ENCODE measurements at regions not wholly inside any gene's neighbourhood (a gene's known extent, or its start where the extent isn't known, plus 50 kb on each side); places are given as distances from the start of the nearest gene placed in this dataset.

DNA sequence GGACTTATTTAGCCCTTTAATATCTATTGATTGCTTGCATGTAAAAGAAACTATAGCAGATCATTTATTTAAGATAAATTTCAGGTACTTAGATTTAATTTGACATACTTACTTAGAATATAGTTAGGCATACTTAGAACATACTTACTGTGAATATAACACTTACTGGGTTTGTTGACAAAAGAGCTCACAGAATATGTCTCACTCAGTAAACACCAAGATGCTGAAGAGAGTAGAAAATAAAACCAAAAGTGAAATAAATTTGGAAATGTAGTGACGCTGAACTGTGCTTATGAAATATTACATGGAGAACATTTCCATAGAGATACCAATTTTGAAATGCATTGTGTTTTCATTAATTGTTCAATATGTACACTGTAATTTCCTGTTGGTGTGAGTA is 615.4 kb upstream of the MAN1A1 start (continued):
- TF ChIP-seq JUND (IDR thresholded peaks at IDR 0.05; ENCODE audit: low read length) (no peak), EGR1 (IDR thresholded peaks at IDR 0.05; ENCODE audit: borderline replicate concordance, low read depth, low read length) (no peak), EZH2 (IDR thresholded peaks at IDR 0.05; ENCODE audit: low read depth, low read length, severe bottlenecking) (no peak), SIRT6 (IDR thresholded peaks at IDR 0.05; ENCODE audit: low read length) (no peak), YY1 (IDR thresholded peaks at IDR 0.05; ENCODE audit: low read depth, low read length) (no peak), RNF2 (IDR thresholded peaks at IDR 0.05; ENCODE audit: borderline replicate concordance, low read depth, low read length, missing control alignments, poor library complexity, severe bottlenecking) (no peak), ZNF274 (IDR thresholded peaks at IDR 0.05; ENCODE audit: borderline replicate concordance, extremely low read depth, low read length) (no peak)
